Liver (tissue), 8 donors: ENCODE measurements at regions not wholly inside any gene's neighbourhood (a gene's known extent, or its start where the extent isn't known, plus 50 kb on each side); places are given as distances from the start of the nearest gene placed in this dataset.

Experiments used
- DNase-seq: peaks from one replicate; pipeline ENCODE4 v3.0.0-alpha.2; 2017; ENCODE audit warnings: low spot score
- H3K27ac ChIP-seq, 2 donors: one replicate each; pipeline ENCODE4 v1.7.0; 2013; ENCODE audit warnings: inconsistent platforms in 2 of 2, low read length in 2 of 2, control low read depth in 1 of 2, low read depth in 1 of 2, mild to moderate bottlenecking in 1 of 2
- H3K27me3 ChIP-seq, 4 donors: one replicate each; pipeline versions ENCODE4 v1.6.1 to v1.7.0; 2013; ENCODE audit warnings: low read length in 3 of 4, inconsistent platforms in 1 of 4, mild to moderate bottlenecking in 1 of 4, moderate library complexity in 1 of 4; ENCODE audit not compliant: control insufficient read depth in 4 of 4, insufficient read depth in 4 of 4
- H3K36me3 ChIP-seq, 4 donors: one replicate each; pipeline versions ENCODE4 v1.6.1 to v1.7.0; 2013; ENCODE audit warnings: low read length in 3 of 4, mild to moderate bottlenecking in 3 of 4, low read depth in 1 of 4, moderate library complexity in 1 of 4; ENCODE audit not compliant: control insufficient read depth in 4 of 4, insufficient read depth in 3 of 4
- H3K4me1 ChIP-seq, 4 donors: one replicate each; pipeline versions ENCODE4 v1.6.1 to v1.7.0; 2013; ENCODE audit warnings: low read length in 3 of 4, mild to moderate bottlenecking in 3 of 4, moderate library complexity in 1 of 4; ENCODE audit not compliant: control insufficient read depth in 4 of 4, insufficient read depth in 4 of 4
- H3K4me3 ChIP-seq, 3 donors: one replicate each; pipeline versions ENCODE4 v1.6.1 to v1.7.0; 2013; ENCODE audit warnings: low read length in 3 of 3, control low read depth in 1 of 3, low read depth in 1 of 3, mild to moderate bottlenecking in 1 of 3
- H3K9ac ChIP-seq, 2 donors: one replicate each; pipeline ENCODE4 v1.7.0; 2013; ENCODE audit warnings: low read length in 2 of 2, mild to moderate bottlenecking in 2 of 2, moderate library complexity in 2 of 2, control low read depth in 1 of 2, low read depth in 1 of 2
- H3K9me3 ChIP-seq, 4 donors: one replicate each; pipeline versions ENCODE4 v1.6.1 to v1.7.0; 2013; ENCODE audit warnings: low read length in 3 of 4; ENCODE audit not compliant: control insufficient read depth in 4 of 4
- EGR1 ChIP-seq, 2 donors: IDR thresholded peaks; 2 replicates each; pipeline ENCODE4 v1.6.1; 2016 to 2018; ENCODE audit warnings: antibody characterized with exemption in 2 of 2, low read depth in 2 of 2
- FOXA1 ChIP-seq: IDR thresholded peaks from 2 replicates; pipeline ENCODE4 v1.6.1; 2016; ENCODE audit warnings: antibody characterized with exemption
- FOXA2 ChIP-seq: IDR thresholded peaks from 2 replicates; pipeline ENCODE4 v1.6.1; 2016; ENCODE audit warnings: antibody characterized with exemption
- GABPA ChIP-seq, 2 donors: IDR thresholded peaks in 1 of 2; conservative IDR thresholded peaks in 1 of 2; 2 replicates each; pipeline ENCODE4 v1.6.1; 2016; ENCODE audit warnings: antibody characterized with exemption in 2 of 2, mild to moderate bottlenecking in 1 of 2, moderate library complexity in 1 of 2
- HNF4A ChIP-seq, 2 donors: conservative IDR thresholded peaks; 2 replicates each; pipeline ENCODE4 v1.6.1; 2016; ENCODE audit warnings: antibody characterized with exemption in 2 of 2, mild to moderate bottlenecking in 2 of 2
- HNF4G ChIP-seq: IDR thresholded peaks from 2 replicates; pipeline ENCODE4 v1.6.1; 2016; ENCODE audit warnings: antibody characterized with exemption
- JUND ChIP-seq, 2 donors: IDR thresholded peaks; 2 replicates each; pipeline ENCODE4 v1.6.1; 2016; ENCODE audit warnings: antibody characterized with exemption in 2 of 2
- MAX ChIP-seq: IDR thresholded peaks from 2 replicates; pipeline ENCODE4 v1.6.1; 2016; ENCODE audit warnings: antibody characterized with exemption
- NR2F2 ChIP-seq: IDR thresholded peaks from 2 replicates; pipeline ENCODE4 v1.6.1; 2016; ENCODE audit warnings: antibody characterized with exemption
- RAD21 ChIP-seq, 2 donors: IDR thresholded peaks; 2 replicates each; pipeline ENCODE4 v1.6.1; 2016; ENCODE audit warnings: antibody characterized with exemption in 2 of 2, mild to moderate bottlenecking in 2 of 2
- RXRA ChIP-seq, 2 donors: IDR thresholded peaks; 2 replicates each; pipeline ENCODE4 v1.6.1; 2017 to 2018; ENCODE audit warnings: antibody characterized with exemption in 2 of 2, mild to moderate bottlenecking in 1 of 2
- SP1 ChIP-seq: IDR thresholded peaks from 2 replicates; pipeline ENCODE4 v1.6.1; 2018; ENCODE audit warnings: antibody characterized with exemption, mild to moderate bottlenecking
- TAF1 ChIP-seq: conservative IDR thresholded peaks from 2 replicates; pipeline ENCODE4 v1.6.1; 2016; ENCODE audit warnings: antibody characterized with exemption, mild to moderate bottlenecking
- YY1 ChIP-seq: IDR thresholded peaks from 2 replicates; pipeline ENCODE4 v1.6.1; 2016; ENCODE audit warnings: antibody characterized with exemption, mild to moderate bottlenecking
- WGBS: extraction: QIAGEN DNeasy Blood & Tissue Kit; methylation state at CpG from one replicate; pipeline ENCODE4 v1.1.7; 2013; 5-methylcytosine and 5-hydroxymethylcytosine counted together
- TF ChIP-seq, protein P1 (sequence below): IDR thresholded peaks from 2 replicates; pipeline ENCODE4 v1.6.1; 2016; ENCODE audit warnings: antibody characterized with exemption
- TF ChIP-seq, protein P2 (sequence below): IDR thresholded peaks from 2 replicates; pipeline ENCODE4 v1.6.1; 2016; ENCODE audit warnings: antibody characterized with exemption
- TF ChIP-seq, protein P3 (sequence below): fragments of 150-350 bp; IDR thresholded peaks from 2 replicates; pipeline ENCODE4 v1.5.1; 2017; ENCODE audit warnings: improper control_type of control experiment, low read depth, low read length; ENCODE audit not compliant: missing input control
- TF ChIP-seq, protein P4 (sequence below): IDR thresholded peaks from 2 replicates; pipeline ENCODE4 v1.6.1; 2016; ENCODE audit warnings: antibody characterized with exemption, mild to moderate bottlenecking
- donor health status: healthy.
- donor health status: healthy.
- donor health status: healthy.
- donor health status: healthy.
- donor health status: healthy.

- WGBS, result 95% methylated on average over 13 of the region's 13 CpGs
- TF ChIP-seq FOXA2 (no peak), TAF1 (no peak), MAX (no peak), NR2F2 (no peak), RAD21 (IDR thresholded peaks at IDR 0.05) (no peak), JUND (IDR thresholded peaks at IDR 0.05) (no peak), HNF4G (no peak), GABPA (IDR thresholded peaks at IDR 0.05 in 1 of 2, conservative IDR thresholded peaks at IDR 0.05 in 1 of 2) (no peak), FOXA1 (no peak), HNF4A (conservative IDR thresholded peaks at IDR 0.05) (no peak), YY1 (no peak), EGR1 (IDR thresholded peaks at IDR 0.05; ENCODE audit: low read depth in 2 of 2) (no peak), RXRA (IDR thresholded peaks at IDR 0.05) (no peak), SP1 (no peak)
- TF ChIP-seq, protein P1, sequence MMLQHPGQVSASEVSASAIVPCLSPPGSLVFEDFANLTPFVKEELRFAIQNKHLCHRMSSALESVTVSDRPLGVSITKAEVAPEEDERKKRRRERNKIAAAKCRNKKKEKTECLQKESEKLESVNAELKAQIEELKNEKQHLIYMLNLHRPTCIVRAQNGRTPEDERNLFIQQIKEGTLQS, result no peak
- TF ChIP-seq, protein P2, sequence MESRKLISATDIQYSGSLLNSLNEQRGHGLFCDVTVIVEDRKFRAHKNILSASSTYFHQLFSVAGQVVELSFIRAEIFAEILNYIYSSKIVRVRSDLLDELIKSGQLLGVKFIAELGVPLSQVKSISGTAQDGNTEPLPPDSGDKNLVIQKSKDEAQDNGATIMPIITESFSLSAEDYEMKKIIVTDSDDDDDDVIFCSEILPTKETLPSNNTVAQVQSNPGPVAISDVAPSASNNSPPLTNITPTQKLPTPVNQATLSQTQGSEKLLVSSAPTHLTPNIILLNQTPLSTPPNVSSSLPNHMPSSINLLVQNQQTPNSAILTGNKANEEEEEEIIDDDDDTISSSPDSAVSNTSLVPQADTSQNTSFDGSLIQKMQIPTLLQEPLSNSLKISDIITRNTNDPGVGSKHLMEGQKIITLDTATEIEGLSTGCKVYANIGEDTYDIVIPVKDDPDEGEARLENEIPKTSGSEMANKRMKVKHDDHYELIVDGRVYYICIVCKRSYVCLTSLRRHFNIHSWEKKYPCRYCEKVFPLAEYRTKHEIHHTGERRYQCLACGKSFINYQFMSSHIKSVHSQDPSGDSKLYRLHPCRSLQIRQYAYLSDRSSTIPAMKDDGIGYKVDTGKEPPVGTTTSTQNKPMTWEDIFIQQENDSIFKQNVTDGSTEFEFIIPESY, result no peak
- TF ChIP-seq, protein P3, sequence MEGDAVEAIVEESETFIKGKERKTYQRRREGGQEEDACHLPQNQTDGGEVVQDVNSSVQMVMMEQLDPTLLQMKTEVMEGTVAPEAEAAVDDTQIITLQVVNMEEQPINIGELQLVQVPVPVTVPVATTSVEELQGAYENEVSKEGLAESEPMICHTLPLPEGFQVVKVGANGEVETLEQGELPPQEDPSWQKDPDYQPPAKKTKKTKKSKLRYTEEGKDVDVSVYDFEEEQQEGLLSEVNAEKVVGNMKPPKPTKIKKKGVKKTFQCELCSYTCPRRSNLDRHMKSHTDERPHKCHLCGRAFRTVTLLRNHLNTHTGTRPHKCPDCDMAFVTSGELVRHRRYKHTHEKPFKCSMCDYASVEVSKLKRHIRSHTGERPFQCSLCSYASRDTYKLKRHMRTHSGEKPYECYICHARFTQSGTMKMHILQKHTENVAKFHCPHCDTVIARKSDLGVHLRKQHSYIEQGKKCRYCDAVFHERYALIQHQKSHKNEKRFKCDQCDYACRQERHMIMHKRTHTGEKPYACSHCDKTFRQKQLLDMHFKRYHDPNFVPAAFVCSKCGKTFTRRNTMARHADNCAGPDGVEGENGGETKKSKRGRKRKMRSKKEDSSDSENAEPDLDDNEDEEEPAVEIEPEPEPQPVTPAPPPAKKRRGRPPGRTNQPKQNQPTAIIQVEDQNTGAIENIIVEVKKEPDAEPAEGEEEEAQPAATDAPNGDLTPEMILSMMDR, result no peak
- TF ChIP-seq, protein P4, sequence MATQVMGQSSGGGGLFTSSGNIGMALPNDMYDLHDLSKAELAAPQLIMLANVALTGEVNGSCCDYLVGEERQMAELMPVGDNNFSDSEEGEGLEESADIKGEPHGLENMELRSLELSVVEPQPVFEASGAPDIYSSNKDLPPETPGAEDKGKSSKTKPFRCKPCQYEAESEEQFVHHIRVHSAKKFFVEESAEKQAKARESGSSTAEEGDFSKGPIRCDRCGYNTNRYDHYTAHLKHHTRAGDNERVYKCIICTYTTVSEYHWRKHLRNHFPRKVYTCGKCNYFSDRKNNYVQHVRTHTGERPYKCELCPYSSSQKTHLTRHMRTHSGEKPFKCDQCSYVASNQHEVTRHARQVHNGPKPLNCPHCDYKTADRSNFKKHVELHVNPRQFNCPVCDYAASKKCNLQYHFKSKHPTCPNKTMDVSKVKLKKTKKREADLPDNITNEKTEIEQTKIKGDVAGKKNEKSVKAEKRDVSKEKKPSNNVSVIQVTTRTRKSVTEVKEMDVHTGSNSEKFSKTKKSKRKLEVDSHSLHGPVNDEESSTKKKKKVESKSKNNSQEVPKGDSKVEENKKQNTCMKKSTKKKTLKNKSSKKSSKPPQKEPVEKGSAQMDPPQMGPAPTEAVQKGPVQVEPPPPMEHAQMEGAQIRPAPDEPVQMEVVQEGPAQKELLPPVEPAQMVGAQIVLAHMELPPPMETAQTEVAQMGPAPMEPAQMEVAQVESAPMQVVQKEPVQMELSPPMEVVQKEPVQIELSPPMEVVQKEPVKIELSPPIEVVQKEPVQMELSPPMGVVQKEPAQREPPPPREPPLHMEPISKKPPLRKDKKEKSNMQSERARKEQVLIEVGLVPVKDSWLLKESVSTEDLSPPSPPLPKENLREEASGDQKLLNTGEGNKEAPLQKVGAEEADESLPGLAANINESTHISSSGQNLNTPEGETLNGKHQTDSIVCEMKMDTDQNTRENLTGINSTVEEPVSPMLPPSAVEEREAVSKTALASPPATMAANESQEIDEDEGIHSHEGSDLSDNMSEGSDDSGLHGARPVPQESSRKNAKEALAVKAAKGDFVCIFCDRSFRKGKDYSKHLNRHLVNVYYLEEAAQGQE, result no peak
- Histone ChIP-seq H3K36me3 (no peaks in the 10 kb centered on the region), H3K9me3 (no peaks in the 10 kb centered on the region), H3K4me3 (no peak overlapping the region), H3K27ac (no peak overlapping the region), H3K4me1 (peaks cover 0 to 4% (median 0%) of the 10 kb centered on the region in 4 donors), H3K27me3 (peaks cover 0 to 8% (median 0%) of the 10 kb centered on the region in 4 donors), H3K9ac (no peak overlapping the region)
- DNase-seq, result no peak
These were observed 228.7 kb downstream of the SKIDA1 start for GRCh38 chr10:21296575-21297355.
